NCI-H510A treated with DMSO at 0.1 percent for 48 hours (cell line): ENCODE measurements at regions not wholly inside any gene's neighbourhood (a gene's known extent, or its start where the extent isn't known, plus 50 kb on each side); places are given as distances from the start of the nearest gene placed in this dataset.
"Not testable (repeated sequence)": the region's sequence is repeated elsewhere in the genome, so short reads cannot be mapped to it uniquely, and the experiment has no call there.

Experiments used
- DNase-seq: peaks from one replicate; lab custom pipeline; 2025; lab: John Stamatoyannopoulos, UW

DNA sequence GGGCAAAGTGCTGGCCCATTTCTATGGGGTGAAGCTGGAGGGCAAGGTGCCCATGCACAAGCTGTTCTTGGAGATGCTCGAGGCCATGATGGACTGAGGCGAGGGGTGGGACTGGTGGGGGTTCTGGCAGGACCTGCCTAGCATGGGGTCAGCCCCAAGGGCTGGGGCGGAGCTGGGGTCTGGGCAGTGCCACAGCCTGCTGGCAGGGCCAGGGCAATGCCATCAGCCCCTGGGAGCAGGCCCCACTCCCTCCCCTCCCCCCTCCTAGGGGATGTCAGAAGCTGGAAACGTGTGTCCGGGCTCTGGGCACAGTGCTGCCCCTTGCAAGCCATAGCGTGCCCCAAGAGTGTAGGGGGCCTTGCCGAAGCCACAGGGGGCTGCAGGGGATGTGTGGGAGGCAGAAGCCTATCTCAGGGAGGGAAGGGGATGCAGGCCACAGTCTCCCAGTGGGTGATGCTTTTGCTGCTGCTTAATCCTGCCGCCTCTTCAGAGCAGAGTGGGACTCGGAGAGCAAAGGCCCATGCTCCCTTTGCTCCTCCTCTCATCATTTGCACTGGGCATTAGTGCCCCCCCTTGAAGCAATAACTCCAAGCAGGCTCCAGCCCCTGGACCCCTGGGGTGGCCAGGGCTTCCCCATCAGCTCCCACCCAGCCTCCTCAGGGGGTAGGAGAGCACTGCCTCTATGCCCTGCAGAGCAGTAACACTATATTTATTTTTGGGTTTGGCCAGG lies 85.2 kb downstream of the MRPL57 start:
- DNase-seq, result not testable (repeated sequence)

DNA sequence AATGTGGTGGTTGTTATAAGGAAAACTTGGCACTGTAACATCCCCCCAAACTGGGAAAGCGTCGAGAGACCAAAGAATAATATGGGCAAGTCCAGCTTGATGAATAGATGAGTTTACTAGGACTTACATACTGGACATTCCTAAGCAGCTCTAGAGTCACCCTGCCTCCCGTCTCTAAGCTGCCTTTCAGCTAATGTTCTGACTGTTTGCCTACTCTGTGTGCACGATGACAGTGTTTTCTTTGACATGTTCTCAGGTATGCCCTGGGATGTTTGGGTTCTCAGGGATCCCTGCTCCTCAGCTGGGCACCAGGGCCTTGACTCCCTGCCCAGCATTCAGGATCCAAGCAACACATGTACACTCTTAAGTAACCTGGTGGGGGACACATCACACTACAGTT lies 87.5 kb downstream of the MRPL57 start:
- not testable (repeated sequence) for DNase-seq

DNA sequence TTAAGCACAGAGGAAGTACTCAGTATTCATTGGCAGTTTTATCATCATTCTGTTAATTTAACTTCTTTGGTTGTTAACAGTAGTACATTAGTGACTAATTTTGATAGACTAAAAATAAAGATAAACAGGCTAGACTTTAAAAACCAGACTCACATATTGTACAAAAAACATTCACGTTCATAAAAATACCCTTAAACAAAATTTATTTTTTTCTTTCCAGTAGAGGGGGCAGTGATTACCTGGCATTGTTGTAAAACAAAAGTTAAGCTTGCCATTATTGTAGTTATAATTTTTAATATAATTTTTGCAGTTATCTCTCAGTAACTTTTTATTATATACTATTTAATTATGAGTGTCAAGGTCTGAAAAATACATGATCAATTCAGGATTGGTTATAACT lies 92.0 kb downstream of the MRPL57 start:
- not testable (repeated sequence) for DNase-seq

DNA sequence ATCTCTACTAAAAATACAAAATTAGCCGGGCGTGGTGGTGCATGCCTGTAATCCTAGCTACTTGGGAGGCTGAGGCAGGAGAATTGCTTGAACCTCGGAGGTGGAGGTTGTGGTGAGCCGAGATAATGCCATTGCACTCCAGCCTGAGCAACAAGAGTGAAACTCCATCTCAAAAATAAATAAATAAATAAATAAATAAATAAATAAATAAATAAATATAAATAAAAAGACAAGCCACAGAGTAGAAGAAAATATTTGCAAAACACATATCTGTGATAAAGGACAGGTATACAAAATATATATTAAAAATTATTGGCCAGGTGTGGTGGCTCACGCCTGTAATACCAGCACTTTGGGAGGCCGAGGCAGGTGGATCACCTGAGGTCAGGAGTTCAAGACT lies 96.0 kb downstream of the MRPL57 start:
- DNase-seq, result not testable (repeated sequence)

DNA sequence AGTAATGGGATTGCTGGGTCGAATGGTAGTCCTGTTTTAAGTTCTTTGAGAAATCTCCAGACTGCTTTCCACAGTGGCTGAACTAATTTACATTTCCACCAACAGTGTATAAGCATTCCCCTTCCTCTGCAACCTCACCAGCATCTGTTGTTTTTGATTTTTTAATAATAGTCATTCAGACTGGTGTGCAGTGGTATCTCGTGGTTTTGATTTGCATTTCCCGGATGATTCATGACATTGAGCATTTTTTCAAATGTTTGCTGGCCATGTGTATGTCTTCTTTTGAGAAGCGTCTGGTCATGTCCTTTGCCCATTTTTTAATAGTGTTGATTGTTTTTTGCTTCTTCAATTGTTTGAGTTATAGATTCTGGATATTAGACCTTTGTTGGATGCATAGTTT lies 98.0 kb downstream of the MRPL57 start:
- DNase-seq, result not testable (repeated sequence)

DNA sequence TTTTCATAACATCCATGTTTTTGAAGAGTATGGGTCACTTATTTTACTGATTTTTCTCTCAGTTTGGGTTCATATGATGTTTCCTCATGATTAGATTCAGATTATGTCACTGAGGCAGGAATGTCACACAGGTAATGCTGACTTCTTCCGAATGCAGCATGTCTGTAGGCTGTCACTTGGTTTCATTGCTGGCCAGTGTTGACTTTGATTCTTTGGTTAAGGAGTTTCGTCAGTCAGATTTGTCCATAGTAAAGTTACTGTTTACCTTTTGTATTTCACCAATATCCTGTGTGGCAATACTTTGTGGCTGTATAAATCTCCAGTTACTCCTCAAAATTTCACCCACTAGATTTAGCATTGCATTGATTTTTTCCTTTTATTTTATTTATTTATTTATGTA lies 105.6 kb downstream of the MRPL57 start:
- DNase-seq, result no peak

DNA sequence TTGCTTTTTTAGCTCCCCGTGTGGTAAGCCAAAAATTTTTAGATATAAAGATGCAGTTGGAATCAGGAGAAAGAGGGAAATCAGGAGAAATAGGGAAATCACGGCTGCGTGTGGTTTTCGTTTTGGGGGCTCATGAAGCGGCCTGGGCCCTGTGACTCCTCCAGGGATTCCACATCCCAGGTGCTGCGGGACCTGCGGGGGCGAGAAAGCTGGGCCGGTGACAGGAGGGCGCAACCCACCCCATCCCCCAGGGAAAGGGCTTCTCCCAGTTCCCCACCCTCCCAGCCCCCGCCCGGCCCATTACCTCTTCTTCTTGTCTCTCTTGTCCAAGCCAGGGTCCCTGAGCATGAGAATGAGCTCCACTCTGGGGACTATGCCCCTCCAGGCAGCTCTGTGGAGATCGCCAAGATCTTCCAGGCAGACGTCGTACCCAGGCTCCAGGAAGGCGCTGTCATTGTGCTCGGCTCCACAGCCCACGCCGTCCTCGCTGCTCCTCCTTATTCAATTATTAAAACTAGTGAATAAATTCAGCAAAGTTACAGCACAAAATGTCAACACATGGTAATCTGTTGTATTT lies 111.0 kb downstream of the MRPL57 start:
- no peak for DNase-seq

DNA sequence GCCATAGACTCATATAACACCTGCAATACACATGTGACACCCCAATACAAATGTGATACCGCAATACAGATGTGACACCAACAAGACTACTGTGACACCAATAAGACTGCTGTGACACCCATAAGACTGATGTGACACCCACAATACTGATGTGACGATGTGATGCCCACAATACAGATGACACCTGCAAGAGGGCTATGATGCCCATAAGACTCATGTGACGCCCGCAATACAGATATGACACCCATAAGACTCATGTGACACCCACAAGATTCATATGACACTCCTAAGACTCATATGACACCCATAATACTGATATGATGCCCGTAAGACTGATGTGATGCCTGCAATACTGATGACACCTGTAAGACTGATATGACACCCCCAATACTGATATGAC lies 113.0 kb downstream of the MRPL57 start:
- no peak for DNase-seq

DNA sequence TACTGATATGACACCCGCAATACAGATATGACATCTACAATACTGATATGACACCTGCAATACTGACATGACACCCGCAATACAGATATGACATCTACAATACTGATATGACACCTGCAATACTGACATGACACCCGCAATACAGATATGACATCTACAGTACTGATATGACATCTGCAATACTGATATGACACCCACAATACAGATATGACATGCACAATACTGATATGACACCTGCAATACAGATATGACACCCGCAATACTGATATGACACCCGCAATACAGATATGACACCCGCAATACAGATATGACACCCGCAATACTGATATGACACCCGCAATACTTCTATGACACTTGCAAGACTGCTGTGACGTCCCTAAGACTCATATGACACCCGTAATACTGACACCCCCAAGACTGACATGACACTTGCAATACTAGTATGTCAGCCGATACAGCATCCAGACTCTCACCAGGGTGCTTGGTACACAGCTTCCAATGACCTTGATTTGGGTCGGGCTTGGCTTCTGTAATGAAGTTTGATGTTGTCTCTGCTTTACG lies 114.1 kb downstream of the MRPL57 start:
- DNase-seq, result not testable (repeated sequence)

DNA sequence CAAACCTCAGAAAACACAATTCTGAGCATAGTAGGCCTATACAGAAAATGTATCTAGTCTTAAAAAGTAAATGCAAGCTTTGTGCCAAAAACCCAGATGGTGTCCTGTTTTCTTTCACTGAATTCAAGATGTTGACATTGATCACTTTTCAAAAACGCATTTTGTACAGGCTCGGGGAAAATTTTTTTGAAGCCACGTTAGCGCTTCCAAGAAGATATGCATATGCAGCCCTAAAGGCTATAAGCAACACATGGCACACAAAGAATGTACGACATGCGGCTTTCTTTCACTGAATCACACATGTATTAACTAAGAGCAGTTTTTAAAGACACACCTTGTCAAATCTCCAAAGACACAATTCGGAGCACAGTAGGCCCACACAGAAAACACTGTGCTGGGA lies 115.4 kb downstream of the MRPL57 start:
- DNase-seq, result no peak

DNA sequence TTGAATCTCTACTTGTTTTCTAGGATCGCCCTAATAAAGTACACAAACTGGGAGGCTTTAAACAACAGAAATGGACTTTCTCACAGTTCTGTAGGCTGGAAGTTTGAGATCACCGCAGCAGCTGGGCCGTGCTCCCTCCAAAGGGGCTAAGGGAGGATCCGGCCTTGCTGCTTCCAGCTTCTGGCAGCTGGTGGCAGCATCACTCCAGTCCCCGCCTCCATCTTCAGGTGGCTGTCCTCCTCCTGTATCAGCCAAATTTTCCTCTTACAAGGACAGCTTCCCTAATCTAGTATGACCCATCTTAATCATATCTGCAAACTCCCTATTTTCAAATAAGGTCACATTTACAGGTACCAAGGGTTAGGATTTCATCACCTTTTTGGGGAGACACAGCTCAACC lies 120.5 kb downstream of the MRPL57 start:
- DNase-seq, result peak; percentile 50

DNA sequence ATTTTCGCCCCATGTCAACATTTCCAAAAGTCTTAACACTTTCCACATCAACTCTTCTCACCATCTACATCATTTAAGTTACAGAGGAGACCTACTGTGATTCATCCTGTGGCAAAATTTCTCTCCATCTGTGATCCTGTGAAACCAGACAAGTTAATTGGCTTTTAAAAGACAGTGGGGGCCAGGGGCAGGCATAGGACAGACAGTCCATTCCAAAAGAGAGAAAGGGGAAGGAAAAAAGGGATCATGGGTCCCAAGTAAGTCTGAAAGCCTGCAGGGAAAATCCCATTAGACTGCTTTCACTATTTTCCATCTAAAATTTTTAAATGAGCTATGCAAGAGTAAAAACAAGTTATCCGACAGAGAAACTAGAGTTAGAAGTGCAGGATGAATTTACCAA lies 121.0 kb downstream of the MRPL57 start:
- DNase-seq, result no peak

DNA sequence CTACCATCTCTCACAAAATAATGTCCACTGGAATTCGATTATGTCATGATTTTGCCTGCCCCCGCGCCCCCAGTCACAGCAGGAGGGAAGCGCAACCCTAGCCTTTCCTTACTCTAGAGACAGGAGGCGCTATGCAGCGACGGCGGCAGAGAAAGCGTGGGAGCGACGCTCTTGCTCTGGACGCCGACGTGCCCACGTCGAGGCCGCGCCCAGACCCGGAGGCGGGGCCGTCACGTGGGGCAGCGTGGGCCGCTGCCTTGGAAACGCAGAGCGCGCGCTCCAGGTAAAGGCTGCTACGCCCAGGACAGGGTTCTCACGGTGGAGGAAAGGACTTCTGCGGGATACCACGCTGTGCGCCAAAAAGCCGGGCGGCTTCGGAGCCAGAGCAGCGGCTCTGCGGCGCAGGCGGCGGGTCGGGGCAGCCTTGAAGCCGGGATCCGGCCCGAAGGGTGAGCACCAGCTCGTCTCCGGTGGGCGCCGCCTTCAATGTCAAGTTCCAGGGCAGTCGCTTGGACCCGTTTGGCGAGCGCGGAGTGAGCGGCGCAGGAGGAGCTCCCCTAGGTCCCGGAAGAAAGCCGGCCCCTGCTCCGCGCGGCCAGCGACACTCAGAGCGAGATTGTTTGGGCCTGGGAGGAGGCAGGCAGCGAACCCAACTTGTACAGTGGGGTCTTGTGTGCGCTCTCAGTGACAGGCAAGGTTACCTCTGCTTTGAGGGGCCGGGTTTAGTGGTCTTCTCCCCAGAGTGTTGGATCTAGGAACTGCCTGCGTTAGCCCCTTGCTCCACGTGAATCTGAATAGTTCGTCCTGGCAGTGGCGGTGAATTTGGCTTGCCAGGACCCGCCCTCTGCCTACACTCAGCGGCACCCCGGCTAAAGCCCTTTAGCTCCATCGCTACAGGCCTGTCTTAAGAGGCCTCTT lies 121.7 kb downstream of the MRPL57 start:
- DNase-seq, result peak; percentile 67

DNA sequence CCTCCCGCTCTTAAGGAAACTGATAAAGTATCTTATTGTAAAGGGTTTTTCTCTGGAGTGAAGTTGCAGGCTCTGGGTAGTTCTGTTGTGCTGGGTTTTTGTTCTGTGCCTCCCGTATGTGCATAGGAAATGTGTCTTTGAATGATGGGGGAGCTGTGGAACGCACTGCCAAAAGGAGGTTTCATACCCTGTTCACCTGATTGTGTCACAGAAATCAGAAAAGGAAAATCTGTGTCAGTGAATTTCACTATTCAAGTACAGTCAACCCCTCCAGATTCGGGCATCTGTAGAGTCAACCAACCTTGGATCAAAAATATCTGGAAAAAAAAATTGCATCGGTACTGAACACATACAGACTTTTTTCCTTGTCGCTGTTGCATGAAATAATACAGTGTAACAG lies 127.8 kb downstream of the MRPL57 start:
- DNase-seq, result no peak

DNA sequence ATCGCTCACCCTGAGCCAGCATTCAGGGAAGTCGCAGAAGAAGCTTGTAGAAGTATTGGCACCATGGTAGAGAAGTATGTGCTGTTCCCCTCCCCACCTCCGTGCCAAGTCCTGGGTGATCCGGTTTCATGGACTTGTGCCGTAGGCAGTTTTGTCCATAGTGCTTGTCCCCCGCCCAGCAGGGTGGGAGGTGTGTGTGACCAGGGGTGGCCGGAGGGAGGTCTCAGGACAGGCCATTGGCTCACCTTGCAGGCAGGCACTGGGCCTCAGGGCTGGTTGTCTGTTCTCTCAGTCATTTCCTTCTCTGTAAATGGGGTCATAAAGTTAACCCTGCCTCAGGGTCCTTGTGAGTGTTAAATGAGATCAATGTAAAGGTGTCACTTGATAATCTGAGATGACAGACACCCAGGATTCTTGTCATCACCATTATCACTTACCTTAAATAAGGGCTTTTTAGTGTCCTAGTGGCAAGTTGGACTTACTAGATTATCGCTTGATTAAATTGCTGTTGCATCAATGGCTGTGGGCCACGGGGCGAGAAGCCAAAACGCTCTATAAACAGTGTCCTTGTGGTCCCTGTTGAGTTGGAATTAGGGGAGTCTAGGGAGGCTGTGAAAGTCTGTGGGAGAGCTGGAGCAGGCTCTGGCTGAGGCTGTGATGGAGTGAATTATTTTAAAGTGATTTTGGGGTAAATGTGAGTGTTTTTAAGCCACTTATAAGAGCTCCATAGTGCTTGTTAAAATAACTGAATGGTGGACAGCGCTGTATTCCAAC lies 130.0 kb downstream of the MRPL57 start:
- not testable (repeated sequence) for DNase-seq

DNA sequence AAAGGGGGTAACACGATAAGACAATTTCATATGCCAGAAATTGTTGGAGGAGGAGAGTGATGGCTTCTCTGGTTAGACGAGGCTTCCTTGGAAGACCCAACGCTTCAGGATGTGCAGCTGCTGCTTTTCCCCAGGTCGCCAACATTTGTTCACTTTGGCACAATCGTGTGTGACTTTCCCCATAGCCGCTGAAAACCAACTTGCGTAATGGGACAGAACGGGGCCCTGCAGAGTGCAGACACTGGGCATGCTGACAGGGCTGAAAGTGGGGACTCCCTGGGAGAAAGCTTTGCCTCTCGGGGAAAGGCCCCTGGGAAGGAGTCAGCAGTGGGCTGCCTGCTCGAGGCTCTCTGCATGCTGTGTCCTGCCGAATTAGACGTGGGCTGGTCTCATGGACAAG lies 130.7 kb downstream of the MRPL57 start:
- DNase-seq, result not testable (repeated sequence)

DNA sequence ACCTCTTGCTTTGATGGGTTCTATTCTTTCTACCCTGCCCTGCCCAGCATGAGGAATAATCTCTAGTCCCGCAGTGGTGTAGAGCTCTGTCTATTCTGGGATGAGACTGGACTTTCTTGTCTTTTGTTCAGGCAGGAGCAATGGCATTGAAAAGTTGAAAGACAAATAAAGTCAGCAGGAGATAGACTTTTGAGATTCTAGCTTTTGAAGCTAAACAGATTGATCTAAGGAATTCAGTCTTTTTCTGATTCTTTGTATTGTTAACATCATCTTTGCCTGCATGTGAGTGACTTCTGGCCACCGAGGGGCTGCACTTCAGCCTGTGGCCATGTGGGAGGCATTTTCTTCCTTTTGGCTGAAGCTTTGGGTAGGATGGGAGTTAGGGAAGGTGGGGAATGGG lies 132.4 kb downstream of the MRPL57 start:
- no peak for DNase-seq

DNA sequence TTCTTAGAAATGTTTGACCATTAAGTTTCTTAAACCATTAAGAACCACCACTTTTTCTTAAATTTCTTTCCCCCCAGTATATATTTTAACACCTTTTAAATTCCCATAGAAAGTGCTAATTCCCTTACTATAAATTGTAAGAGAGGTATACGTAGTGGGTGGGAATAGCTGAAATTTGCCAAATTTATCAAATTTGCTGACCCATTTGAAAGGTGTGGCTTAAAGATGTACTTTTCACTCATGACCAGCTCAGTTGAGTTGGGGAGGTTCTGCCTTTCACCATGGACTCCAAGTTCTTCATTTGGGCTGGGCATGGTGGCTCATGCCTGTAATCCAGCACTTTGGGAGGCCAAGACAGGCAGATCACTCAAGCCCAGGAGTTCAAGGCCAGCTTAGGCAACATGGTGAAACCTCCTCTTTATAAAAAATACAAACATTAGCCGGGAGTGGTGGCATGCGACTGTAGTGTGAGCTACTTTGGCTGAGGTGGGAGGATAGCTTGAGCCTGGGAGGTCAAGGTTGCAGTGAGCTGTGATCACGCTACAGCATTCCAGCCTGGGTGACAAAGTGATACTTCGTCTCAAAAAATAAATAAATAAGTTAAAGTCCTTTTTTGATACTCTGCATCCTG lies 133.2 kb downstream of the MRPL57 start:
- DNase-seq, result no peak

DNA sequence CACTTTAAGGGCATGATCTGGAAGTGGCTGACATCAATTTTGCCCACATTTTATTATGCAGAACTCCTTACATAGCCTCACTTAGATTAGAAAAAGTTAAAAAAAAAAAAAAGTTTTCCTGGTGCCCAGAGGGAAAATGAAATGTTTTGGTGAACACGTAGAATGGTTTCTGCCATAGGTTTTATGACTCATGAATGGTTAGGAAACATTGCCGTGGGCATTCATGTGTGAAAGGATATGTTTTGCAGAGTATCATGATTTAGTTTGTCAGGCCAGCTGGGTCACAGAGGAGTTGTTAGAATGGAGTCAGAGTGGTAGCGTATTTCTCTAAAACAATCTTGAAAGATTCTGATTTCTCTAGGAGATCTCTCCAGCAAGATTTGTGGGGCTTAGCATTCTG lies 133.8 kb downstream of the MRPL57 start:
- DNase-seq, result no peak

DNA sequence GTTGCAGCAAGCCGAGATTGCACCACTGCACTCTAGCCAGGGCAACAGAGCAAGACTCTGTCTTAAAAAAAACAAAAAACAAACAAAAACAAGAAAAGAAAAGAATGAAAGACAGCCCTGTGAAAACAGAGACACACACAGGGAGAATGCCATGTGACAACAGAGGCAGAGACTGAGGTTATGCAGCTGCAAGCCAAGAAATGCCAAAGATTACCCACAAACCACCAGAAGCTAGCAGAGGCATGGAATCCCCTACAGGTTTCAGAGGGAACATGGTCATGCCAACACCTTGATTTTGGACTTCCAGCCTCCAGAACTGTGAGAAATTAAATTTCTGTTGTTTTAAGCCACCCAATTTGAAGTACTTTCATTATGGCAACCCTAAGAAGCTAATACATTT lies 138.5 kb downstream of the MRPL57 start:
- DNase-seq, result not testable (repeated sequence)

DNA sequence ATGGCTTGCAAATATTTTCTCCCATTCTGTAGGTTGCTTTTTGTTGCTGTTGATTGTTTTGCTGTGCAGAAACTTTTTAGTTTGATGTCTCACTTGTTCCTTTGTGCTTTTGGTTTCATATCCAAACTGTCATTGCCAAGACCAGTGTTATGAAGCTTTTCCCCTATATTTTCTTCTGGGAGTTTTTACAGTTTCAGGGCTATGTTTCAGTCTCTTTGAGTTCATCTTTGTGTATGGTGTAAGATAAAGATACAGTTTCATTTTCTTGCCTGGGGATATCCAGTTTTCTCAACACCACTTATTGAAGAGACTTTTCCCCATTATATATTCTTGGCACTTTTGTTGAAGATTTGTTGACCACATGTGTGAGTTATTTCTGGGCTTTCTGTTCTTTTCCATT lies 139.9 kb downstream of the MRPL57 start:
- DNase-seq, result no peak
